ENCODE measurements at regions not wholly inside any gene's neighbourhood (a gene's known extent, or its start where the extent isn't known, plus 50 kb on each side); places are given as distances from the start of the nearest gene placed in this dataset.

- no peak for TF ChIP-seq CTCF (IDR thresholded peaks at IDR 0.05; ENCODE audit: low read length)
- no peak for TF ChIP-seq EZH2 (IDR thresholded peaks at IDR 0.05; ENCODE audit: borderline replicate concordance, low read length)
Measured at GRCh38 chr12:82578725-82579124, 108.0 kb upstream of the TMTC2 start.

Data from OCI-LY1 (cell line).